SK-N-DZ (cell line): ENCODE measurements at regions not wholly inside any gene's neighbourhood (a gene's known extent, or its start where the extent isn't known, plus 50 kb on each side); places are given as distances from the start of the nearest gene placed in this dataset.
"Not testable (repeated sequence)": the region's sequence is repeated elsewhere in the genome, so short reads cannot be mapped to it uniquely, and the experiment has no call there.

ENCODE experiments used
- DNase-seq: peaks from one replicate; pipeline ENCODE4 v3.0.0-alpha.2; 2015; ENCODE audit warnings: low spot score

GRCh38 chr1:112099979-112100378 is 110.5 kb upstream of the KCND3 start:
- DNase-seq = no peak

- DNase-seq = no peak
Observed at GRCh38 chr1:112105557-112105956, 116.1 kb upstream of the KCND3 start.

- no peak for DNase-seq
Observed at GRCh38 chr1:112110031-112110430, 120.6 kb upstream of the KCND3 start.

- no peak for DNase-seq
Observed at GRCh38 chr1:112111734-112112133, 122.3 kb upstream of the KCND3 start.

- no peak for DNase-seq
Observed at GRCh38 chr1:112114540-112114939, 125.1 kb upstream of the KCND3 start.

- DNase-seq = no peak
Observed at GRCh38 chr1:112126598-112126997, 137.1 kb upstream of the KCND3 start.

GRCh38 chr1:112127606-112128005 is 138.1 kb upstream of the KCND3 start:
- DNase-seq = not testable (repeated sequence)

- no peak for DNase-seq
Observed at GRCh38 chr1:112133487-112133886, 144.0 kb upstream of the KCND3 start.

- DNase-seq = no peak
Observed at GRCh38 chr1:112140743-112141142, 151.3 kb upstream of the KCND3 start.

GRCh38 chr1:112141301-112141700 is 151.8 kb upstream of the KCND3 start:
- no peak for DNase-seq

- DNase-seq = no peak
Observed at GRCh38 chr1:112141923-112142322, 152.5 kb upstream of the KCND3 start.

- DNase-seq = no peak
Observed at GRCh38 chr1:112143871-112144441, 154.5 kb upstream of the KCND3 start.

GRCh38 chr1:112144733-112145426 is 155.4 kb upstream of the KCND3 start:
- DNase-seq = no peak

GRCh38 chr1:112146201-112146715 is 156.8 kb upstream of the KCND3 start:
- no peak for DNase-seq

GRCh38 chr1:112160214-112160613 is 170.7 kb upstream of the KCND3 start:
- DNase-seq = not testable (repeated sequence)

GRCh38 chr1:112165375-112165774 is 175.9 kb upstream of the KCND3 start:
- DNase-seq = no peak

GRCh38 chr1:112169517-112169916 is 180.0 kb upstream of the KCND3 start:
- DNase-seq = no peak

GRCh38 chr1:112172294-112172882 is 182.9 kb upstream of the KCND3 start:
- DNase-seq = no peak

- no peak for DNase-seq
Observed at GRCh38 chr1:112177314-112177713, 187.8 kb upstream of the KCND3 start.

- no peak for DNase-seq
Observed at GRCh38 chr1:112188611-112189010, 199.1 kb upstream of the KCND3 start.

GRCh38 chr1:112196008-112196588 is 199.9 kb upstream of the CTTNBP2NL start:
- DNase-seq = no peak

GRCh38 chr1:112196731-112197130 is 199.3 kb upstream of the CTTNBP2NL start:
- DNase-seq = no peak

- DNase-seq = no peak
Observed at GRCh38 chr1:112209493-112209892, 186.5 kb upstream of the CTTNBP2NL start.
